NB4 (cell line): ENCODE measurements at regions not wholly inside any gene's neighbourhood (a gene's known extent, or its start where the extent isn't known, plus 50 kb on each side); places are given as distances from the start of the nearest gene placed in this dataset.

Experiments used
- POLR2A ChIP-seq: IDR thresholded peaks from 2 replicates; pipeline ENCODE4 v1.6.1; 2011; ENCODE audit warnings: mild to moderate bottlenecking; ENCODE audit not compliant: insufficient read length; ENCODE audit errors: extremely low read depth
- TF ChIP-seq, protein P1 (sequence below): IDR thresholded peaks from one replicate; pipeline ENCODE4 v1.5.1; 2012; ENCODE audit warnings: low read depth, low read length
- TF ChIP-seq, protein P2 (sequence below): IDR thresholded peaks from 2 replicates; pipeline ENCODE4 v1.6.1; 2011; ENCODE audit warnings: low read depth, low read length

DNA sequence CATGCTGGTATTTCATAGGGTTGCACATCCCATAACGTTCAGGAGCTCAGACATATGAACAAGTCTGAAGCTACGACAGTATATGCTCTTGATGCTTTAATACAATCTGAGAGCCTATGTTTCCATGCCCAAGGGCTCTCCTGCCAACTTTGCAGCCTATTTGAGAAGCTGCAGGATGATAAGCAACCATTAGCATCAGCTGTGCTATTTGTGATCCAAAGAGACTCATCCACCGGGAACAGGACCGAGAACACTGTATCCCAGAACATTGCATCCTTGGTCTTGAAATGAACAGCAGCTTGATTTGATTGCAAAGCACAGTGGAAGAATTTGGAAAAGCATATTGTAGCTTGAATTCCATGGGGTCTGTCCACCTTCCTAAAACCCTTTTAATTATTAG lies 156.2 kb upstream of the PTER start:
- TF ChIP-seq, protein P1, sequence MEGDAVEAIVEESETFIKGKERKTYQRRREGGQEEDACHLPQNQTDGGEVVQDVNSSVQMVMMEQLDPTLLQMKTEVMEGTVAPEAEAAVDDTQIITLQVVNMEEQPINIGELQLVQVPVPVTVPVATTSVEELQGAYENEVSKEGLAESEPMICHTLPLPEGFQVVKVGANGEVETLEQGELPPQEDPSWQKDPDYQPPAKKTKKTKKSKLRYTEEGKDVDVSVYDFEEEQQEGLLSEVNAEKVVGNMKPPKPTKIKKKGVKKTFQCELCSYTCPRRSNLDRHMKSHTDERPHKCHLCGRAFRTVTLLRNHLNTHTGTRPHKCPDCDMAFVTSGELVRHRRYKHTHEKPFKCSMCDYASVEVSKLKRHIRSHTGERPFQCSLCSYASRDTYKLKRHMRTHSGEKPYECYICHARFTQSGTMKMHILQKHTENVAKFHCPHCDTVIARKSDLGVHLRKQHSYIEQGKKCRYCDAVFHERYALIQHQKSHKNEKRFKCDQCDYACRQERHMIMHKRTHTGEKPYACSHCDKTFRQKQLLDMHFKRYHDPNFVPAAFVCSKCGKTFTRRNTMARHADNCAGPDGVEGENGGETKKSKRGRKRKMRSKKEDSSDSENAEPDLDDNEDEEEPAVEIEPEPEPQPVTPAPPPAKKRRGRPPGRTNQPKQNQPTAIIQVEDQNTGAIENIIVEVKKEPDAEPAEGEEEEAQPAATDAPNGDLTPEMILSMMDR, result no peak
- no peak for TF ChIP-seq POLR2A
- TF ChIP-seq, protein P2, sequence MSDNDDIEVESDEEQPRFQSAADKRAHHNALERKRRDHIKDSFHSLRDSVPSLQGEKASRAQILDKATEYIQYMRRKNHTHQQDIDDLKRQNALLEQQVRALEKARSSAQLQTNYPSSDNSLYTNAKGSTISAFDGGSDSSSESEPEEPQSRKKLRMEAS, result no peak
